Suprapubic skin (tissue), 4 donors: ENCODE measurements at regions not wholly inside any gene's neighbourhood (a gene's known extent, or its start where the extent isn't known, plus 50 kb on each side); places are given as distances from the start of the nearest gene placed in this dataset.

Source experiments
- CTCF ChIP-seq, 2 donors: fragments of 200-600 bp in 1 of 2; fragments of 450-650 bp in 1 of 2; sonication (generic) in 1 of 2; IDR thresholded peaks; one replicate each; pipeline ENCODE4 v1.5.1; 2016 to 2019; ENCODE audit warnings: antibody characterized with exemption in 2 of 2, mild to moderate bottlenecking in 1 of 2, moderate library complexity in 1 of 2
- EP300 ChIP-seq: sonication (generic); formaldehyde crosslinking; IDR thresholded peaks from one replicate; pipeline ENCODE4 v1.6.1; 2017; ENCODE audit warnings: antibody characterized with exemption
- POLR2A ChIP-seq, 2 donors: fragments of 450-650 bp; IDR thresholded peaks; one replicate each; pipeline ENCODE4 v1.6.1; 2017; ENCODE audit warnings: antibody characterized with exemption in 2 of 2, mild to moderate bottlenecking in 2 of 2, moderate library complexity in 2 of 2
- POLR2AphosphoS5 ChIP-seq, 3 donors: sonication (generic); formaldehyde crosslinking; IDR thresholded peaks; one replicate each; pipeline ENCODE4 v1.6.1; 2017; ENCODE audit warnings: antibody characterized with exemption in 3 of 3

DNA sequence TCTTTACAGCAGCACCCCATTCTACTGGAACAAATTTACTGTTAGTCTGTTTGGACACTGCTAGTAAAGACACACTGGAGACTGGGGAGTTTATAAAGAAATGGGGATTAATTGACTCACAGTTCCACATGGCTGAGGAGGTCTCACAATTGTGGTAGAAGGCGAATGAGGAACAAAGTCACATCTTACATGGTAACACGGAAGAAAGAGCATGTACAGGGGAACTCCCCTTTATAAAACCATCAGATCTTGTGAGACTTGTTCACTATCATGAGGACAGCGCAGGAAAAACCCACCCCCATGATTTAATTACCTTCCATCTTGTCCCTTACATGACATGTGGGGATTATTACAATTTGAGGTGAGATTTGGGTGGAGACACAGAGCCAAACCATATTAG, 1204.2 kb downstream of the SLITRK1 start:
- no peak for TF ChIP-seq POLR2AphosphoS5 (IDR thresholded peaks at IDR 0.05)
- no peak for TF ChIP-seq EP300
- TF ChIP-seq POLR2A (IDR thresholded peaks at IDR 0.05), result no peak
- no peak for TF ChIP-seq CTCF (IDR thresholded peaks at IDR 0.05)
